ENCODE measurements at regions not wholly inside any gene's neighbourhood (a gene's known extent, or its start where the extent isn't known, plus 50 kb on each side); places are given as distances from the start of the nearest gene placed in this dataset.
"Not testable (repeated sequence)": the region's sequence is repeated elsewhere in the genome, so short reads cannot be mapped to it uniquely, and the experiment has no call there.

DNA sequence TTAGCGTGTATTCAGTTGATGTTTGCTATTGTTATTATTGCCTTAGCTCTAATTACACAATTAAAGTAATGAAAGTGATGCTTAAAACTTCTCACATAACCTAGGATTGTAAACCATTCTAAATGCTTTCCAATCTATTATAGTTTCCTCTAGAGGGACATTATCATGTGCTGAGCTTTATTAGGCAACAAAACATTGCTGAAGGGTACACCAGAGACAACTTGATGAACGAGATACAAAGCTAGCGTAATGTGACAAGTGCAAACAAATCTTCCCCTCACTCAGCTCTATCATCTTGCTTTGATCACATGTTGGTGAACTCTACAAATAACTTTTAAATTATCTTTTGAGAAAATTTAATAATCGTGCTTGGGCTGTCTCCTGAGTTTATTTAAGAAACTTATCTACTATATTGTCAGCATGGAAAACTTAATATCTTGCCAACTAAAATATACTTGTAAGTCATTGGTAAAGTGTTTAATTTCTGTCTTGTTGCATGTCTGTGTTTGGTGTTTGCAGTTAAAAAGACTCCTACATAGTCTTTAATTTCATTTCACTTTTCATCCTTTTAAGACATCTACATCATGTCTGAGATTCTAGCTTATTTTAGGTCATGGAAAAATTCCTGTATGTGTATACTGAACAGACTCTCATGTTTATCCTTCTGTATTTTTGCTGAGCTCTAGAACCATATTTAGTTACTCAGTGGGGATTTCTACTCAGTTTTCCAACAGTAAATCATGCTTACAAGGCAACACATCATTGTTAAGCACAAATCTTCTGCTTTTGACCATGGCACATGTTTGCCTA lies 104.2 kb upstream of the ADAMTS5 start:
- no peak for DNase-seq

DNA sequence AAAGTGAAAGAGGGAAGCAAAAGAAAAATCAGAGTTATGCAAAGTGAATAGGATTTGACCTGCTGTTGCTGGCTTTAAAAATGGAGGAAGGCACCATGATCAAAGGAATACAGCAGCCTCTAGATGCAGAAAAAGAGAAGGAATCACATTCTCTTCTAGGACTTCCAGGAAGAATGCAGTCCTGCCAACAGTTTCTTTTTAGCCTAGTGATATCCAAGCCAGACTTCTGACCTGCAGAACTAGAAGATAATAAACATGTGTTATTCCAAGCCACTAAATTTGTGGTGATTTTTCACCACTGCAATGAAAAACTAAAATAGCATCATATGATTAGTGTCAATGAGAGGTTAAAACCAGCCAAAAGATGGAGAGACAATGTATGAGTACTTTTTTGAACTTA lies 101.9 kb upstream of the ADAMTS5 start:
- no peak for DNase-seq

- DNase-seq = no peak
Observed at GRCh38 chr21:27067226-27067625, 100.3 kb upstream of the ADAMTS5 start.

DNA sequence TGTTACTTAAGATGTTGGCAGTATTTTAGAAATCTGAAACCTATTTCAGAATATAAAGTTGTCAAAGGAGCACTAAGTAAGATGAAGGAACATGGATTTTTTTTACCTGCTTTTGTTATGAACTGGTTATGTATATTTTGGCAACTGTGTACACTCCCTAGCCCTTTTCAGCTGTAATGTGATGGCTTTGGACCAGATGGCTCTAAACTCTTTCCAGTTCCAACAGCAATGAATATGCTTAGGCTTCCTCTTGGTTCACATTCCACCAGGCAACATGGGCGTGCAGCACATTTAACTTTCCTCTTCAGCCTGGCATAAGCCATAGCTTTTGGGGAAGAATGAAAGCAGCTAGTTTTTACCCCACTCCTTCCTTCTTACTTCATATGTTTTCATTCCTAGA lies 95.6 kb upstream of the ADAMTS5 start:
- DNase-seq = no peak

DNA sequence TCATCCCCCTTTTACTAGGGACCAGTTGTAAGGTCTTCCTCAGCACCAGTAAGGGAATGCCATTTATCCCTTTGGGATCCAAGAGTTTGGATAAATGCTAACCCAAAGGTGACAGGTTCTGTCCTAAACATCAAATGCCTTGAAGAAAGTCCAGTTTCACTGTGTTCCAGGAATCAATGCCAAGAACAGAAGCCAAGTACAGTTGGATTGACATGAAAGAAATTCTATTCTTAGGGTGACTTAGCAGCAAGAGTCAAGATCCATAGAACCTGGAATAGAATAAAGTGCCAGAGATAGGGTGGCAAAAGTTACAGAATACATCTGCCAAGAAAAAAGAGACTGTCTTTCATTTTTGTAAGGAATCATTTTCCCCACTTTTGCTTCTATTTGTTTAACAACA lies 94.9 kb upstream of the ADAMTS5 start:
- no peak for DNase-seq

DNA sequence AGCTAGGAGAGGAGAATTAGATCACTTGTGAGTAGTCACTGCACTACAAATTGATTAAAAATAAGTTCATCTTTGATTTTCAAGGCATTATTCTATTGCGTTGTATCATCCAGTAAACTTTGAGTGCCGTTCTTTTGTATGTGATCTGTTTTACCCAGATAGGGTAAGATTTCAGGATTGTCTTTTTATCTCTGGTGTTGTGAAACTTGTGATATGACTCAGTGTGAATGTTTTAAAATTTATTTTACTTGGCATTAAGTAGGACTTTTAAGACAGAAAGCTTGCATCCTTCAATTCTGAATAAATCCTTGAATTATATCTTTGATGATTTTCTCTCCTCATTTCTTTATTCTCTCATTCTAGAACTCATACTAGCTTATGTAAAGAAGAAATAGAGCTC lies 93.3 kb upstream of the ADAMTS5 start:
- DNase-seq = no peak

DNA sequence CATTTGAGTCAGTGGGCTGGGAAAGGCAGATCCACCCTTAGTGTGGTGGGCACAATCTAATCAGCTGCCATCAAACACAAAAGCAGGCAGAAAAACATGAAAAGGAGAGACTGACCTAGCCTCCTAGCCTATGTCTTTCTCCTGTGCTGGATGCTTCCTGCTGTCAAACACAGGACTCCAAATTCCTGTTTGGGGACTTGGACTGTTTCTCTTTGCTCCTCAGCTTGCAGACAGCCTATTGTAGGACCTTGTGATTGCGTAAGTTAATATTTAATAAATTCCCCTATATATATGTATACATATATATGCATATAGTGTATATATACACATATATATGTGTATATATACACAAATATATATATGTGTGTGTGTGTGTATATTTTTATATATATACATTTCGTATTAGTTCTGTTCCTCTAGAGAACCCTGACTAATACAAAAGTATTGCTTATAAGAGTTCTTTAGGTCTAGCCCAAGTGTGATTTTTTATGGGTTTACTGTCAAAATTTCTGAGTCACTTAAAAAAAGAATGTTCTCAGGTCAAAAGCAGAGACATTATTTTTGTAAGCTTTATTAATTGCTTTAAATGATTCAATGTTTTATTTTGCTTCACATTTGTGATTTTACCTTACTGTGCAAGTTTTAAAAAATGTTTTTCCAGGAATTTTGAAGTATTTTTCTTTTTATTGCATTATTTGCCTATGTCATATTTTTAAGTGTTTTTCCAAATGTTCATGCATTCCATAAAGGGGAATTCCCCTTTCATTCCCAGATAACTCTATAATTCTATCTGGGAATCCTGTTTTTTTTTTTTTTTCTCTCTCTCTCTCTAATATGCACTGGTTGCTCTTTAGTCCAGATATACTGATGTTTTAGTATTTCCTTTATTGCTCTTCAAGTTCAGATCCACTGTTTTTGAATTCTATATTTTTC lies 92.1 kb upstream of the ADAMTS5 start:
- no peak for DNase-seq

- no peak for DNase-seq
Observed at GRCh38 chr21:27057997-27058396, 91.1 kb upstream of the ADAMTS5 start.

DNA sequence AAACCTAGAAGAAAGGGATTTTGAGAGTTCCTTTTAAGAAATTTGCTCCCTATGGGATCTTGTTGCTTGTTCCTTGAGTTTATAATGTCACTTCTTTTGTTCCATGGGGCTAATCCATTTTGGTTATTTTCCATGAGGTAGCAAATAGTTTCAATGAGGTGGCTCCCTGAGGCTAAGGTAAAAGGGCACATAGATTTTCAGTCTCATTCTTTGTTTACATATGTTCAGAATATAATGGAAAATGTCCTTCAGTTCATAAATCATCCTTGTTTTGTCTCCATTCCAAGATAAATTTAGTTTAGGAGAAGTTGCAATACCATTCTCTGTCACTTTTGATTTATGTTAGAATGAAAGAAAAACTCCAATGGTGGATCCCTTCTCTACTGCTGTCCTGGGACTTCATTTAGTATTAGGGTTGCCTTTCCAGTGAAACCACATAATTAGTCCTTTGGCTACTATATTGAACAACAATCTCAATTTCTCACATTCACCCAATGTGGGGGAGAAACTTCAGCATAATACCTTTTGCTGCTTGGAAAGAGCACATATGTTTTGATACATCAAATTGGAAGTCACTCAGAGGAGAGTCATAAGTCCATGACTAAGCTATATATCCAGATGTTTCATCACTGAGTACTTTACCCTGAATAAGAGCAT lies 80.9 kb upstream of the ADAMTS5 start:
- no peak for DNase-seq

GRCh38 chr21:27047283-27047657 lies 80.4 kb upstream of the ADAMTS5 start:
- DNase-seq = no peak

- DNase-seq = no peak
Observed at GRCh38 chr21:27045281-27045985, 78.5 kb upstream of the ADAMTS5 start.

DNA sequence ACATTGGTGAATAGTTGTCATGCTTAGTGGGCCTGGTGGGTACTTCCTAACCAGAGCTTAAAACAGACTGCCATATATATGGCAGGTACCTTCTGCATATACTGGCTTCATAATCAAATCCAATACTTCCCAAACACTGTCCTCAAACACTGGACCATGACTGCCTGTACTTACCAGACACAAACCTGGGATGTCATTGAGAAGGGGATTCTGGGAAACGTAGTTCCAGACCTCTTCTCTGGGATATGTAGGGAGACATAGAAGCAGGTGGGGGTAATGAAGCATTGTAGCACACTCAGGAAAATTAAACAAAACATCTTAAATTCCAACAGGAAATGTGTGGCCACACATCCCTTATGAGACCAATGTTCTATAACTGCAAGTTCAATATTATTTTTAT lies 76.5 kb upstream of the ADAMTS5 start:
- no peak for DNase-seq

DNA sequence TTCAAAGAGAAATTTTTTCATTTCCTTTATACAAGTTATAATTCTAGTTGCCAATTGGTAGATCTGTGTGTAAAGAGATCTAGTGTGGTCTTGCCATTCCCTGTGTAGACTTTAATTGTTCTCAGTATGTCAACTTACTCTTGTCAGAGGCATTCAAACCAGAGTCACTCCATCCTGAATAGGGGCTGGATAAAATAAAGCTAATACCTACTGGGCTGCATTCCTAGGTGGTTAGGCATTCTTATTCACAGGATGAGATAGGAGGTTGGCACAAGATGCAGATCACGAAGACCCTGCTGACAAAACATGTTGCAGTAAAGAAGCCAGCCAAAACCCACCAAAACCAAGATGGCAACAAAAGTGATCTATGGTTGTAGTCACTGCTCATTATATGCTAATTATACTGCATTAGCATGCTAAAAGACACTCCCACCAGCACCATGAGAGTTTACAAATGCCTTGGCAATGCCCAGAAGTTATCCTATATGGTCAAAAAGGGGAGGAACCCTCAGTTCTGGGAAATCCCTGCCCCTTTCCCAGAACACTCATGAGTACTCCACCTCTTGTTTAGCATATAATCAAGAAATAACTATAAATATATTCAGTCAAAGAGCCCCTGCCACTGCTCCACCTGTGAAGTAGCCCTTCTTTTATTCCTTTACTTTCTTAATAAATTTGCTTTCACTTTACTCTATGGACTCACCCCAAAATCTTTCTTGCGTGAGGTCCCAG lies 74.0 kb upstream of the ADAMTS5 start:
- no peak for DNase-seq

DNA sequence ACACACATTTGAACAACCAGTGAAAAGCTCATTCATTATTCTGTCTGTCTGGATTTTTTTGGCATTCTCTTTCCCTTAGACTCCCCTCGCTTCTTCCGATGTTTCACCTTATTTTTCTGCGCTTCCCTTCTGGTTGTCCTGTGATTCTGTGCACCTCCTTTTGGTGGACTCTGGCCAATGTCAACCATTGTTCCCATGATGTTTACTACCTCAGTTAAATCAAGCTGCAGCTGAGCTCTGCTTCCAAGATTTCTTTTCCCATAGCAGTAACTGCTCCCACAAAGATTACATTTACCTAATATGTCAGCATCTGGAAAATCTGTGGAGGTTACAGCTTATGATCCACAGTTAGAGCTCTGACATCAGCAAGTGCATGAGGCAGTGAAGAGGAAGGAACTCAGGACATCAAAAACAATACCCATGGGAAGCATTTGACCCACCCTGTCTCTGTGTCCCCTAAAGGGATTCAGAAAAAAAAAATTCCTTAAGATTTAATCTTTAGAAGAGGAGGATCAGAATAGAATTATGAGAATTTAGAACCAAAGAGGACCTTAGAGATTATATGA lies 69.9 kb upstream of the ADAMTS5 start:
- DNase-seq = no peak

DNA sequence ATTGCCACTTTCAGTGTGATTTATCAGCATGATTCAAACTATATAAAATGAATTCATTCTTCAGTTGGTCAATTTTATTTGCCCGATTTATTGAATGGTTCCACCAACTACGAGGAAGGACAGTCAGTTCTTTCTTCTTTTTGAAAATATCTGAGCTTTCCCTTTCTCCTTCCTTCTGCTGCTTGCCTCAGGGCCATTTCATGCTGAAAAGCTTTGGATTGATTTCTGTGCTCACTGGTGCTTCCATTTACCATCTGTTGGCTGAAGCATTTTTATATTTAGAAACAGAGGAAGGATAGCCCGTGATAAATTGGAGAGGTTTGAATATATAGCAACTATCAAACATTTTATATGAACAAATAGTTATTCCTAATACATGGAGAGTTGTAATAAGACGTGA lies 68.9 kb upstream of the ADAMTS5 start:
- no peak for DNase-seq

DNA sequence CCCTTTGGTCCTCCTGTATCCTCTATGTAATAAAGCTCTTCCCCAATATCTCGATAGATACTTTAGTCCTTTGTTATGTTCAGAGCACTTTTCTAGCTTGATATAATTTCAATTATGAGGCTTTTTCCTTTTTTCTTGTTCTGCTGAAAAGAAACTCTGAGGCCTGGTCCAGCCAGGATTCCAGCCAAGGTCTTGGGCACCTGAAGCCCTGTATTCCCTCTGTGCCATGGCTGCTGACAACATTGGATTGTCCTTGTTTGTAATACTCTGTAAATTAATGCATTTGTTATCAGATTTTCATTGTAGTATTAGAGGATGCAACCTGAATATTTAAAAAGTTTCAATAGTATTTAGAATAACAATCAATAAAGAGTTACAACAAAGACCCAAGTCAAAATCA lies 67.9 kb upstream of the ADAMTS5 start:
- no peak for DNase-seq

DNA sequence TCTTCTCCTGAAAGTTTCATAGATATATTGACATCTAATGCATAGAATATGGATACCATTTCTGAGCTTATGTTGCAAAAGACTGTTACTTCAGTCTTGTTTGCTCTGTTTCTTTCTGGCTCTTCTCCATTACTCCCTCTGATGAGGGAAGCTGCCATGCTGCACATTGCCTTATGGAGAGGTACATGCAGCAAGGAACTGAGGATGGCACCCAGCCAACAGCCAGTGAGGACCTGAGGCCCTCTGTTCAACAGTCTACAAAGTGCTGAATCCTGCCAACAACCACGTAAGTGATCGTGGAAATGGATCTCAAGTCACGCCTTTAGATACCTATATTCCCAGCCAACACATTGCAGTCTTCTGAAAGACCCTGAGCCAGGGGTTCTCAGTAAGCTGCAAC lies 66.6 kb upstream of the ADAMTS5 start:
- no peak for DNase-seq

DNA sequence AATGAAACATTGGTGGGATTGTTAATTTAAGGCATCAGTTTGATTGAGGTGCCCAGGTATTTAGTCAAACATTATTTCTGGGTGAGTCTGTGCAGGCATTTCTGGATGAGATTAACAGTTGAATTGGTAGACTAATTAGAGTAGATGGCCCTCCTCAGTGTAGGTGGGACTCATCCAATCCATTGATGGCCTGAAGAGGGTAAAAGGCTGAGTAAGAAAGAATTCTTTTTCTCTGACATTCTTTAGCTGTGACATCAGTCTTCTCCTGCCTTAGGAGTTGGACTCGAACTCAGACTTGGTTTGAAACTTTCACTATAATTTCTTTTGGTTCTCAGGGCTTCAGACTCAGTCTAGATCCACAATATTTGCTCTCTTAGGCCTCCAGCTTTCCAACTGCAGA lies 59.6 kb upstream of the ADAMTS5 start:
- DNase-seq = no peak

DNA sequence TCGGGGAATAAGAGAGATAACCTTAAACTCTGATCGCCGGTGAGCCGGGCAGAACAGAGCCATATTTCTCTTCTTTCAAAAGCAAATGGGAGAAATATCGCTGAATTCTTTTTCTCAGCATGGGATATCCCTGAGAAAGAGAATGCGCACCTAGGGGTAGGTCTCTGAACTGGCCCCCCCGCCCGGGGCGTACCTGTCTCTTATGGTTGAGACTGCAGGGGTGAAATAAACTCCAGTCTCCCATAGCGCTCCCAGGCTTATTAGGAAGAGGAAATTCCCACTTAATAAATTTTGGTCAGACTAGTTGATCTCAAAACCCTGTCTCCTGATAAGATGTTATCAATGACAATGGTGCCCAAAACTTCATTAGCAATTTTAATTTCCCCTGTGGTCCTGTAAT lies 58.8 kb upstream of the ADAMTS5 start:
- DNase-seq = not testable (repeated sequence)

GRCh38 chr21:27024971-27025370 lies 58.1 kb upstream of the ADAMTS5 start:
- no peak for DNase-seq

GRCh38 chr21:27024301-27024700 lies 57.4 kb upstream of the ADAMTS5 start:
- no peak for DNase-seq

DNA sequence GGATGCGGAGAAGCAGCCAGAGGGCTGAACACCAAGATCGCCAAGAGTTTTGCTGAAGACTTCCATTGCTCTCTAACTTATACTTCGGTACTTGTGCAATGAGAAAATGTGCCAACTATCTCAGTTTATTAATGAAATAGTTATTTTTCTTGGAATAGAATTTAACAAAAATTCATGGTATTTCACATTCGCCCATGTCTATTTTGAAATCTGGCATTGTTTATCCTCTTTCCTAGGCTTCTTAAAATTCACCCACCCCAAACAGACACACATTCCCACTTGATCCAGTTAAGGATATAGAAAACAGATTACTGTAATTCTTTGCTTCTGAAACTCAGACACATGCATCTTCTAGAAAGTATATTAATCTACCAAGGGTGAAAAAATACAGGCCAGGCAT lies 56.3 kb upstream of the ADAMTS5 start:
- DNase-seq = no peak

All from inflammatory macrophage (primary cell).